NCI-H526 (cell line): ENCODE measurements at regions not wholly inside any gene's neighbourhood (a gene's known extent, or its start where the extent isn't known, plus 50 kb on each side); places are given as distances from the start of the nearest gene placed in this dataset.
"Not testable (repeated sequence)": the region's sequence is repeated elsewhere in the genome, so short reads cannot be mapped to it uniquely, and the experiment has no call there.

Source experiments
- DNase-seq, 2 experiments: peaks; one replicate each; lab custom pipeline; 2025; lab: John Stamatoyannopoulos, UW

DNA sequence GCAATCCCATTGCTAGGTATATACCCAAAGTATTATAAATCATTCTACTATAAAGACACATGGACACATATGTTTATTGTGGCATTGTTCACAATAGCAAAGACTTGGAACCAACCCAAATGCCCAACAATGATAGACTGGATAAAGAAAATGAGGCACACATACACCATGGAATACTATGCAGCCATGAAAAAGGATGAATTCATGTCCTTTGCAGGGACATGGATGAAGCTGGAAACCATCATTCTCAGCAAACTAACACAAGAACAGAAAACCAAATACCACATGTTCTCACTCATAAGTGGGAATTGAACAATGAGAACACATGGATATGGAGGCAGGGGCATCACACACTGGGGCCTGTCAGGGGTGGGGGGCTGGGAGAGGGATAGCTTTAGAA is 249.4 kb downstream of the UBE3D start:
- DNase-seq, result not testable (repeated sequence)

DNA sequence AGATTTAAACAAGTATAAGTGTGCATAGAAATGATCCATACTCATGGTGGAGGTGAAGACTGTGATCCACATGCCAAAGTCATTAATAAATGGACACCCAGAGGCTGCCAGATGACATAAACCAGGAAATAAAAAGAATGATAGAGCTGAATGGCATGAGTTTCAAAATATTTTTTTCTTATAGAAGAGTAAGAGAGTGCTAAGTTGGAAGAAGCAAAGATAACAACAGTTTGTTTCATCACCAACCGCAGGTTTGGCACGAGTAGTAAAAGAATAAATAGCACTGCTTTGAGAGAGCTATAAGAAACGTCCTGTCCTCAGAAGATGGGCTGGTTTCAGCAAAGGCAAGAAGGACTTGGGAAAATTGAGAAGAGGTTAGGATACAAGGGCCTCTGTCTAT is 246.9 kb downstream of the UBE3D start:
- DNase-seq, result no peak

DNA sequence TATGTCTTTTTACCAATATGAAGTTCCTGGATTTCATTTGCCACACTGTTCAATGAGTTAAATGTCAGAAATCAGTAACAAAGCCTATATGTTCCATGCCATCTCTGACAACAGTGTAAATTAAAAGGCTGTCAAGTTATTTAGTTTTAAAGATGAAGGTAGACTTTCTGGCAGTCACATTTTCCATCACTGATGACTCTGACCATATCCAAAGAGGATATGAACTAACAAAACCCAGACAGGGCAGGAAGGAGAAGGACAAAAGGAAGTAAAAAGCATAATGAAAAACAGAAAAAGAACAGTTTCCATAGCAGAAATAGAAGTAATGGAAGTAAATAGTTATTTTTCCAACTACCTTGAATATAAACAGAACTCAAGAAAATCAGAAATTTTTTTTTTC is 242.3 kb downstream of the UBE3D start:
- no peak for DNase-seq

DNA sequence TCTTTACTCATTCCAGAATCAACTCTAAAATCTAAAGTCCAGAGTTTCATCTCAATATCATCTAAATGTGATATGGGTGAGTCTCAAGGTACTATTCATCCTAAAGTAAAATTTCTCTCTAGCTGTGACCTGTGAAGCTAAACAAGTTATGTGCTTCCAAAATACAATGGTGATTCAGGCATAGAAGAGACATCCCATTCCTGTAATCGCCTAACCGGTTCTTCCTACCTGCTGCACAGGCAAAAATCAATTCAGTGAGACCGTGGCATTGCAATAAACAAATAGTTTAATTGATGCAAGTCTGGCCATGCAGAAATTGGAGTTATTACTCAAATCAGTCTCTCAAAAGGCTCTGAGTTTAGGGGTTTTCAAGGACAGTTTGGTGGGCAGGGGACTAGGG is 232.8 kb downstream of the UBE3D start:
- peak in 1 of 2 experiments; percentile 10 for DNase-seq

DNA sequence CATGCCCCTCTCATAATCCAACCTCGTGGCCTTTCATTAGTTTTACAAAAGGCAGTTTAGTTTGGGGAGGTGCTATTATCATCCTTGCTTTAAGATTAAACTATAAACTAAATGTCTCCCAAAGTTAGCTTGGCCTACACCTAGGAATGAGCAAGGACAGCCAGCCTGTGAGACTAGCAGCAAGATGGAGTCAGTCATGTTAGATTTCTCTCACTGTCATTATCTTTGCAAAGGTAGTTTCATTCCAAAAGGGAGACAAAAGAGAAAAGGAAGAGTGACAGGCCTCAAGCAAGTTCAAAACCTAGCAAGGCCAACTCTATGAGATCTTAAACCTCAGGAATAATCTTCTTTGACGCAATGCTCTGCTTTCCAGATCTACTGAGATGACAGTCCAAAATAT is 232.2 kb downstream of the UBE3D start:
- no peak for DNase-seq

DNA sequence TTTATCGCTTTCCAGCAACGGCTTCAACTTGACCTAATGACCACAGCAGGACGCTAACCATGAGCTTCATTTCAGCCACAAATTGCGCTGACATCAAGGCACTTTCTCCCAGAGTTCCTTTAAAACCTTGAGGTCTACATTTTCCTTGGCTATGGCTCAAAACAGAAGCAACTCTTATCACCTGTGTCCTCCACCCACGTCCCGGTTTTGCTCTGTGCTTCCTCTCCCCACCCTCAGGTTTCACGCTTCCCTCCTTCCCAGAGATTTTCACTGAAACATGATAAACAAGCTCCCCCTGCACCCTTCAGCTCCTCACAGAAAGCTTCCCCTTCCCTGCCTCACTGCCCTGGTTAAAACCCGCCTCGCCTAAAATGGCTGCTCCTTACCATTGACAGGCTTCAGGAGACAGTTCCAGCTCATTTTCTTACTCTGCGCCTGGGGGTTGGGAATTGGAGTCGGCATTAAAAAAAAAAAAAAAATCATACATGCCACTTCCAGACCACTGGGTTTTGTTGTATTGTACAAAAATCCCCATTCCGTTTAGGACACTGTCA is 229.5 kb downstream of the UBE3D start:
- DNase-seq, result no peak

DNA sequence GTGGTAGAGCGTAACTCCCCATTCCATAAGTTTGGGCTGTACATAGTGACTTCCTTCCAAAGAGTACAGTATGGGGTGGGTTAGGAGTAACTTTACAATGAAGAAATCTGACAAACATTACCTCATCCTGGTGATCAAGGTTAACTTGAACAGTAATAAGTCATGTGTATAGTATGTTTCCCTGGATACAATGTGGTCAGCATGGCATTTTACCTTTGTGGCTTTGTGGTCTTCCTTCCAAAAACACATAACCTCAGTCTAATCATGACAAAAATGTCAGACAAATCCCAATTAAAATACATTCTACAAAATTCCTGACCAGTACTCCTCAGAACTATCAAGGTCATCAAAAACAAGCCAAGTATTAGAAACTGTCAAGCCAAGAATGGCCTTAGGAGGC is 225.1 kb downstream of the UBE3D start:
- no peak for DNase-seq

DNA sequence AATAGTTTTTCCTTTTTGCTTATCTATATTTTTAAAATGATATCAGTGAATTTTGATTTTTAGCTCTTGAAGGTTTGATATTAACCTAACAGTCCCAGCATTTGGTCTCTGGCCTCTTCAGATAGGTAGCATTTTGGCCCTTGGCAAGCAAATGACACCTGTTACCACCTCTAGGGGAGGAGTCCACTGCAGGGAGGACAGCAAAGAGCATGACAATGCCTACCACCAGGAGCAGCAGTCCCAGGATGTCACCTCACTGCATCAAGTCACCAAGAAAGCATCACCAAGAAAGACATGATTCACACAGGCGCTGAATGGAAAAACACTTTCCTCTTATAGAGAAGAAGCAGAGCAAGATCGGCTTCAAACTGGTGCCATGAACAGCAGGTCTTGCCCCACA is 224.3 kb downstream of the UBE3D start:
- DNase-seq, result no peak
